Activated CD8-positive, alpha-beta memory T cell treated with anti-CD3 and anti-CD28 coated beads, Interleukin-2, amount 10 ng/mL, durations not matched to agents 7 days and 5 days (primary cell): ENCODE measurements at regions not wholly inside any gene's neighbourhood (a gene's known extent, or its start where the extent isn't known, plus 50 kb on each side); places are given as distances from the start of the nearest gene placed in this dataset.
"Not testable (repeated sequence)": the region's sequence is repeated elsewhere in the genome, so short reads cannot be mapped to it uniquely, and the experiment has no call there.

Source experiments
- ATAC-seq: fragments of 150-1000 bp; cut with Tn5 transposase; one replicate; pipeline ENCODE4 v1.10.0; 2021; ENCODE audit warnings: moderate library complexity
- CTCF ChIA-PET: fragments of 350-600 bp; sonication (Branson Sonifier 250); formaldehyde crosslinking; loops from one replicate; lab custom pipeline; 2021; ENCODE audit warnings: antibody characterized with exemption; lab: Charles Lee
- DNase-seq: peaks from one replicate; pipeline ENCODE4 v3.0.0-alpha.2; 2020
- H3K27ac Mint-ChIP-seq: one replicate; pipeline ENCODE4 v1.8.0; 2021; ENCODE audit warnings: mild to moderate bottlenecking, mixed read lengths
- H3K27me3 Mint-ChIP-seq: one replicate; pipeline ENCODE4 v1.8.0; 2021; ENCODE audit warnings: mixed read lengths
- H3K36me3 Mint-ChIP-seq: one replicate; pipeline ENCODE4 v1.8.0; 2021; ENCODE audit warnings: mild to moderate bottlenecking, mixed read lengths
- H3K4me1 Mint-ChIP-seq: one replicate; pipeline ENCODE4 v1.8.0; 2021; ENCODE audit warnings: mixed read lengths
- H3K4me3 Mint-ChIP-seq: one replicate; pipeline ENCODE4 v1.8.0; 2021; ENCODE audit warnings: mild to moderate bottlenecking, moderate library complexity, mixed read lengths
- H3K9me3 Mint-ChIP-seq: one replicate; pipeline ENCODE4 v1.8.0; 2022; ENCODE audit warnings: low read depth, mixed read lengths

DNA sequence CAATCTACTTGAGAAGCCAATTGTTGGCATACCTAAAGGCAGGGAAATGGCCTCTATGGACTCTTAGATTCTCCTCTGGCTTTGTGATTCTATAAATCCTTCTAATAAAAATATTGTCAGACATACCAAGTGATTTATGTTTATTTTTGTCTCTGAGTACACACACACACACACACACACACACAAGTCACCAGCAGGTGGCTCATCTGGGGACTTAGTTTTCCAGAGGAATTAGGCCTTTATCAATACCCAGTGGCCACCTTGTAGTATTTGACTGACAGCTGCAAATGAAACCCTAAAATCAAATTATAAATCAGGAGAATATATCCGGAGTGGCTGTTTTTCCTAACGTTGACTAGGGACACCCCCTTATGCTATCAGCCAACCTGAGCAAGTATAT, 258.5 kb downstream of the BRINP2 start:
- ATAC-seq (no peak), DNase-seq (no peak)
- H3K4me1 Mint-ChIP-seq = no peaks in the 10 kb centered on the region
- H3K9me3 Mint-ChIP-seq = no peaks in the 10 kb centered on the region
- H3K27ac Mint-ChIP-seq = no peak overlapping the region
- CTCF ChIA-PET = no interaction called here
- H3K36me3 Mint-ChIP-seq = no peaks in the 10 kb centered on the region
- no peaks in the 10 kb centered on the region for H3K27me3 Mint-ChIP-seq
- H3K4me3 Mint-ChIP-seq = no peak overlapping the region

GRCh38 chr1:177427811-177428210, 257.1 kb downstream of the BRINP2 start:
- H3K36me3 Mint-ChIP-seq = no peaks in the 10 kb centered on the region
- no peaks in the 10 kb centered on the region for H3K27me3 Mint-ChIP-seq
- H3K4me1 Mint-ChIP-seq = no peaks in the 10 kb centered on the region
- ATAC-seq (no peak), DNase-seq (no peak)
- H3K27ac Mint-ChIP-seq = no peak overlapping the region
- H3K4me3 Mint-ChIP-seq = no peak overlapping the region
- CTCF ChIA-PET = no interaction called here
- H3K9me3 Mint-ChIP-seq = no peaks in the 10 kb centered on the region

GRCh38 chr1:177426497-177426896, 255.7 kb downstream of the BRINP2 start:
- H3K4me1 Mint-ChIP-seq = no peaks in the 10 kb centered on the region
- ATAC-seq (no peak), DNase-seq (no peak)
- no peaks in the 10 kb centered on the region for H3K36me3 Mint-ChIP-seq
- no peak overlapping the region for H3K27ac Mint-ChIP-seq
- CTCF ChIA-PET = no interaction called here
- no peaks in the 10 kb centered on the region for H3K27me3 Mint-ChIP-seq
- no peak overlapping the region for H3K4me3 Mint-ChIP-seq
- no peaks in the 10 kb centered on the region for H3K9me3 Mint-ChIP-seq

DNA sequence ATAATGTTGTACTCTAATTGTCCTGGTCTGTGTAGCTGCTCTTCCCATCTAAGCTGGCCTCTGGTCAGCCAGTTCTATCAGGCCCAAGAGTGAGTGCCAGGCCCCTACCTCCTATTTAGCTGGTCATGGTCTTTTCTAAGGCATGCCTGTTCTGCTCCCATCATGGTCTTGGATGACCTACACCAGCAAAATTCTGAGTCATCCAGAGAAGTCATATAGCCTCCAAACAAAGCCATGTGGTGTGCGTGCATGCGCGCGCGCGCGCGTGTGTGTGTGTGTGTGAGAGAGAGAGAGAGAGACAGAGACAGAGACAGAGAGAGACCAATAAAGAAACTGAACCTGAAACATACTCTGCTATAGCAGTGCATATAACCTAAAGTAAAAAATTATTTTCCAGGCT, 254.4 kb downstream of the BRINP2 start:
- no peak overlapping the region for H3K4me3 Mint-ChIP-seq
- H3K4me1 Mint-ChIP-seq = no peaks in the 10 kb centered on the region
- CTCF ChIA-PET = no interaction called here
- no peaks in the 10 kb centered on the region for H3K36me3 Mint-ChIP-seq
- no peaks in the 10 kb centered on the region for H3K27me3 Mint-ChIP-seq
- ATAC-seq = no peak
- no peak for DNase-seq
- H3K9me3 Mint-ChIP-seq = no peaks in the 10 kb centered on the region
- H3K27ac Mint-ChIP-seq = no peak overlapping the region

GRCh38 chr1:177424744-177425143, 254.0 kb downstream of the BRINP2 start:
- no peak for ATAC-seq
- CTCF ChIA-PET = no interaction called here
- no peaks in the 10 kb centered on the region for H3K36me3 Mint-ChIP-seq

GRCh38 chr1:177423090-177423489, 252.3 kb downstream of the BRINP2 start:
- CTCF ChIA-PET = no interaction called here
- no peak overlapping the region for H3K27ac Mint-ChIP-seq
- no peaks in the 10 kb centered on the region for H3K9me3 Mint-ChIP-seq
- no peaks in the 10 kb centered on the region for H3K27me3 Mint-ChIP-seq
- no peak overlapping the region for H3K4me3 Mint-ChIP-seq
- ATAC-seq (no peak), DNase-seq (no peak)
- H3K36me3 Mint-ChIP-seq = no peaks in the 10 kb centered on the region
- H3K4me1 Mint-ChIP-seq = no peaks in the 10 kb centered on the region

More at GRCh38 chr1:177424744-177425143, 254.0 kb downstream of the BRINP2 start:
- Mint-ChIP-seq H3K4me3 (no peak overlapping the region), H3K27me3 (no peaks in the 10 kb centered on the region), H3K27ac (no peak overlapping the region), H3K9me3 (no peaks in the 10 kb centered on the region), H3K4me1 (no peaks in the 10 kb centered on the region)
- DNase-seq = no peak

DNA sequence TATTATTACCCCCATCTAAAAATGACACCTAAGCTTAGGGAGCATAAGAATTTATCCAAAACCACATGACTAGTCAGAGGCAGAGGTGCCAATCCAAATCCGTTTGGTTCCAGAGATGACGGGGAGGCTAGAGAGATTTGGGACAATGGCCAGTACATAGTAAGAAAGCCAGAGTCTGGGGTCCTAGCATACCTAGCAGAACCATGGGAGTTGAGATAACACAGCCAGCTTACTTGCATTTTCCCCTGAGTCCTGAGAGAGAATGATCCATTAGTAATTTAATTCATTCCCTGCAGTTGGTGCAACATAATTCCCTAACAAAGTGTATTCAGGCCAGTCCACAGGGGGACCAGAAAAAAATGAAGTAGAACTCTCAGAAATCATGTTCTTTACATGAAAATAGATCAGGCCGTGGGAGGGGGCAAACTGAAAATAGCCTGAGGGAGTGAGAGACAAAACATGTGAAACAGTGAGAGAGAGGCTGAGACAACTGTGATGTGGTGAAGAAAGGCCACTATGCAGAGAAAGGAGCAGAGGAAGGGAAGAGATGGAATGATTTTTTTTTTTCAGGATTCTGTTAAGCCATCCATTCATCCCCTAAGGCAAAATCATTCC, 243.3 kb downstream of the BRINP2 start:
- no peak for DNase-seq
- Mint-ChIP-seq H3K4me3 (no peak overlapping the region), H3K36me3 (no peaks in the 10 kb centered on the region), H3K27me3 (no peaks in the 10 kb centered on the region), H3K9me3 (no peaks in the 10 kb centered on the region), H3K27ac (no peak overlapping the region), H3K4me1 (no peaks in the 10 kb centered on the region)
- ATAC-seq = no peak
- CTCF ChIA-PET = no interaction called here

- Mint-ChIP-seq H3K27me3 (no peaks in the 10 kb centered on the region), H3K4me3 (no peak overlapping the region), H3K4me1 (no peaks in the 10 kb centered on the region), H3K27ac (no peak overlapping the region), H3K36me3 (no peaks in the 10 kb centered on the region), H3K9me3 (peaks cover 12% of the 10 kb centered on the region)
- ATAC-seq = no peak
- CTCF ChIA-PET = no interaction called here
- no peak for DNase-seq
These were observed 240.6 kb downstream of the BRINP2 start for GRCh38 chr1:177411381-177411780.

DNA sequence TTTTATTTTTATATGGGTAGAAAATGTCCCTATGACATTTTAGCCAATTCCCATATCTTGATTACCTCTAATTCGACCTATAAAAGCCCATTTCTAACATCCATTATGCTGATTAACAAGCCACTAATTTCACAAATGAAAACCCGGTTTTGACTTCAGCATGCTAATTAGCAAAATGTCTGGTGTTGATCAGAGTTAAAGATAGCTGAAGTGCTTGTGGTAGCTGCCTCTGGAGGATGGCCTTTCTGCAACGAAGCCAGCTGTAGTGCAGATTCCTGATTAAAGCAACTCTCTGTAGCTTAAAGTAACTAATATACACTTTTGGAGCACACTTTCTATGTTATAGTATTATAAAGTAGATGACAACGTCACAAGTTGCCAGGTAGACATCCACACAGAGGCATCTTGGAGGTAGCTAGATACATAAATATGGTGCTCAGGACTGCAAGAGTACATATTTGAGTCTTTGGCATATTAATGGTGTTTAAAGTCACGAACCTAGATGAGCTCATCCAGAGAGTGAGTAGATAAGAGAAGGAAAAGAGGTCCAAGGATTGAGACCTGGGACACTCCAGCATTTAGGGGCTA, 239.5 kb downstream of the BRINP2 start:
- ATAC-seq = no peak
- no peak for DNase-seq
- H3K9me3 Mint-ChIP-seq = peaks cover 14% of the 10 kb centered on the region
- no peaks in the 10 kb centered on the region for H3K27me3 Mint-ChIP-seq
- CTCF ChIA-PET = no interaction called here
- no peak overlapping the region for H3K27ac Mint-ChIP-seq
- H3K4me3 Mint-ChIP-seq = no peak overlapping the region
- H3K4me1 Mint-ChIP-seq = no peaks in the 10 kb centered on the region
- no peaks in the 10 kb centered on the region for H3K36me3 Mint-ChIP-seq

GRCh38 chr1:177406323-177406722, 235.6 kb downstream of the BRINP2 start:
- H3K27me3 Mint-ChIP-seq, H3K27ac Mint-ChIP-seq, DNase-seq, CTCF ChIA-PET, H3K36me3 Mint-ChIP-seq, H3K4me1 Mint-ChIP-seq, H3K4me3 Mint-ChIP-seq, ATAC-seq: not testable (repeated sequence)
- H3K9me3 Mint-ChIP-seq = peaks cover 14% of the 10 kb centered on the region

- no peaks in the 10 kb centered on the region for H3K4me1 Mint-ChIP-seq
- H3K36me3 Mint-ChIP-seq = no peaks in the 10 kb centered on the region
- no peak for ATAC-seq
- H3K27ac Mint-ChIP-seq = no peak overlapping the region
- no peak overlapping the region for H3K4me3 Mint-ChIP-seq
- peaks cover 5% of the 10 kb centered on the region for H3K9me3 Mint-ChIP-seq
- CTCF ChIA-PET = no interaction called here
- no peak for DNase-seq
- H3K27me3 Mint-ChIP-seq = no peaks in the 10 kb centered on the region
These were observed 221.6 kb downstream of the BRINP2 start for GRCh38 chr1:177392336-177392735.

- peaks cover 5% of the 10 kb centered on the region for H3K9me3 Mint-ChIP-seq
- no peaks in the 10 kb centered on the region for H3K36me3 Mint-ChIP-seq
- ATAC-seq (no peak), DNase-seq (no peak)
- H3K4me1 Mint-ChIP-seq = peaks cover 4% of the 10 kb centered on the region
- CTCF ChIA-PET = no interaction called here
- H3K4me3 Mint-ChIP-seq = no peak overlapping the region
- no peak overlapping the region for H3K27ac Mint-ChIP-seq
- no peaks in the 10 kb centered on the region for H3K27me3 Mint-ChIP-seq
These were observed 215.3 kb downstream of the BRINP2 start for GRCh38 chr1:177385760-177386698.

DNA sequence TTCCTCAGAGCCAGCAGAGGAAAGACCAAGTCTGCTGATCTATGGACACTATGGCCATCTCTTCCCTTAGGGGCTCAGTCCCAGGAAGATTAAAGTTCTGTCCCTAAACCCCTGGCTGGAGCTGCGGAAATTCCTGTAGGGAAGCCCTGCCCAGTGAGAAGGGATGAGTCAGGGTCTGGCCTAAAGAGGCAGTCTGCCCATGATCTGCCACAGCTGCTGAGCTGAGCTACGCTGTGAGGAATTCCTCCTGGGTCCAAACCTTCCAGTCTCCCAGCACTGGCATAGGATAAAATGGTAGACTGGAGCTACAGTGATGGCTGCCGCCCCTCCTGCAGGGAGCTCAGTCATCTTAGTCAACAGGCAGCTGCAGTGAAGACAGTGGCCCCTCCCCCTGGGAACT, 213.7 kb downstream of the BRINP2 start:
- Mint-ChIP-seq H3K9me3 (peaks cover 5% of the 10 kb centered on the region), H3K27me3 (no peaks in the 10 kb centered on the region), H3K4me1 (peaks cover 4% of the 10 kb centered on the region), H3K27ac (no peak overlapping the region), H3K36me3 (no peaks in the 10 kb centered on the region), H3K4me3 (no peak overlapping the region)
- CTCF ChIA-PET = no interaction called here
- no peak for DNase-seq
- ATAC-seq = no peak

DNA sequence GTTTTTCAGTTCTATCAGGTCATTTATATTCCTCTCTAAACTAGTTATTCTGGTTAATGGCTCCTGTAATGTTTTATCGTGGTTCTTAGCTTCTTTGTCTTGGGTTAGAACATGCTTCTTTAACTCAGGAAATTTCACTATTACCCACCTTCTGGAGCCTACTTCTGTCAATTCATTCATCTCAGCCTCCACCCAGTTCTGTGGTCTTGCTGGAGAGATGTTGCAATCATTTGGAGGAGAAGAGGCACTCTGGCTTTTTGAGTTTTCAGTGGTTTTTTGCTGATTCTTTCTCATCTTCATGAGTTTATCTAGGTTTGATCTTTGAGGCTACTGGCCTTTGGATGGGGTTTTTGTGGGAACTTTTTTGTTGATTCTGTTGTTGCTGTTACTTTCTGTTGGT, 213.0 kb downstream of the BRINP2 start:
- Mint-ChIP-seq H3K4me3 (no peak overlapping the region), H3K27me3 (no peaks in the 10 kb centered on the region), H3K4me1 (peaks cover 4% of the 10 kb centered on the region), H3K36me3 (no peaks in the 10 kb centered on the region), H3K9me3 (peaks cover 5% of the 10 kb centered on the region), H3K27ac (no peak overlapping the region)
- ATAC-seq (no peak), DNase-seq (no peak)
- CTCF ChIA-PET = no interaction called here
